Vagina (tissue), 2 donors: ENCODE measurements at regions not wholly inside any gene's neighbourhood (a gene's known extent, or its start where the extent isn't known, plus 50 kb on each side); places are given as distances from the start of the nearest gene placed in this dataset.

ENCODE experiments used
- CTCF ChIP-seq, 3 experiments: fragments of 450-650 bp in 2 of 3; fragments of 200-600 bp in 1 of 3; sonication (generic) in 1 of 3; IDR thresholded peaks; one replicate each; pipeline ENCODE4 v1.5.1; 2017 to 2019; ENCODE audit warnings: antibody characterized with exemption in 3 of 3, mild to moderate bottlenecking in 2 of 3, moderate library complexity in 2 of 3
- POLR2A ChIP-seq, 2 donors: fragments of 450-650 bp; IDR thresholded peaks; one replicate each; pipeline ENCODE4 v1.6.1; 2017; ENCODE audit warnings: antibody characterized with exemption in 2 of 2, mild to moderate bottlenecking in 2 of 2, moderate library complexity in 2 of 2

DNA sequence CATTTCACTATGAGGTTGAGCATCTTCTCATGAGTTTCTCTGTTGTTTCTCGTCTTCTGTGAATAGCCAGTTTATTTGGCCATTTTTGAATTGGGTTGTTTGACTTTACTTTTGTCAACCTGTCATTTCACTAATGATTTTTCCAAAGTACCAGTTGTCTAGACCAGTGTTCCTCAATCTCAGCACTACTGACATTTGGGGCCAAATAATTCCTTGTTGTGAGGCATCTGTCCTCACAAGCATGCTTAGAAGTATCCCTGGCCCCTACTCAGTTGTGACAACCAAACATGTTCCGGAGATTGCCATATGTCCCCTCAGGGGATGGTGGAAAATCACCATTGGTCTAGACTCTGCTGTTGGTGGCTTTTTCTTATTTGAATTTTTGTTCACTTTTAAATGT lies 87.7 kb upstream of the GNAZ start:
- TF ChIP-seq CTCF (IDR thresholded peaks at IDR 0.05) (no peak), POLR2A (IDR thresholded peaks at IDR 0.05) (no peak)
